HEK293T (cell line): ENCODE measurements at regions not wholly inside any gene's neighbourhood (a gene's known extent, or its start where the extent isn't known, plus 50 kb on each side); places are given as distances from the start of the nearest gene placed in this dataset.

Source experiments
- FOXA1 ChIP-seq: fragments of 450-650 bp; IDR thresholded peaks from 2 replicates; pipeline ENCODE4 v1.6.1; 2016; ENCODE audit warnings: mild to moderate bottlenecking
- SP1 ChIP-seq: fragments of 450-650 bp; IDR thresholded peaks from 2 replicates; pipeline ENCODE4 v1.6.1; 2017

DNA sequence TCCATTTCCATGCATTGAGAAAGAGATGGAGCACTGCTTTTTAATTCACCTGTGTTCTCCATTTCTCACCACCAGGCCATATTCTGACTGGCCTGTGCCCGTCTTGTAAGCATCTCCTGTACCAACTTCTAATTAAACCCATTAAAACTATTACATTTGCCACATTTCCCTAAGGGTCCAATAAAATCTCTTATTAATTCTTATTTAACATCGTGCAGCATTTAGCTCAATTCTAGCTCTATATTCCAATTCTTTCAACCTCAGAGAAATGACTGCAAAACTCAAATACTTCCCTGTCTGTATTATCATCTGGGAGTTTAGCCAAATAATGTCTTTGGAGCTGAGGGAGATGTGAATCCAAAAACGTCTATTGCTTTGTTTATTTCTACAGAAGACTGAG lies 495.4 kb upstream of the TMEM132C start:
- TF ChIP-seq SP1: no peak
- no peak for TF ChIP-seq FOXA1
